ENCODE measurements at regions not wholly inside any gene's neighbourhood (a gene's known extent, or its start where the extent isn't known, plus 50 kb on each side); places are given as distances from the start of the nearest gene placed in this dataset.
"Not testable (repeated sequence)": the region's sequence is repeated elsewhere in the genome, so short reads cannot be mapped to it uniquely, and the experiment has no call there.

- not testable (repeated sequence) for DNase-seq (ENCODE audit: low read depth)
Measured at GRCh38 chr5:148744380-148744779, 82.0 kb upstream of the ADRB2 start.

DNA sequence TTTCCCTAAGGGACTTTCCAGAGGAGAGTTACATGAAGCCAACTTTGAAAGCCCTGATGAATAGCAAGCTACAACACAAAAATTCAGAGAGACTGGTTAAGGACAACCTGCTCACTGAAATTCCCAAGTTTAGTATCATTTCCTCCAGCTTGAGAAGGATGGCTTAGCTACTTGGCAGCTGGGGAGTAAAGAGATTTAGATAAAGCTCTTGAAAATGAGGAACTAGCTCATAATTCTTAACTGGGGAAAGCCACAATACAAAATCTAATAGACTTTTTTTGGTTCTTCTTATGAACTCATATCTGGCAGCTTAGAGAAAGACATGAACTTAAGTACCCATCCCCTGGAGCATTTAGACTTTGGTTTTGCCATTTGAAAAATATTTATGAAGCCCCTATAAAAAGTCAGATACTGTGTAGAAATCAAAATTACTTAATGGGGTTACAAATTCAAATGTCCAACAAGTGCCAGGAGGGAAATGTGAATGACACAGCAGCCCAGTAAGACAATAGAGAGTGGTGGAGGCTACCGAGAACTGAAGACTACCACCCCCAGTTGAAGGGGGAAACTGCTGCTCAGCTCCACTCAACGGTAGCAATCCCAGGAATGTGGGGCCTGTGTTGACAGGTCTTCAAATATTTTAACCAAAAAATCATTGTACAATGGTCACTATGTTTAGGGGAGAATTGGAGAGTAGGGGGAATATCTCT lies 79.4 kb upstream of the ADRB2 start:
- peak; percentile 28 for DNase-seq (ENCODE audit: low read depth)

DNA sequence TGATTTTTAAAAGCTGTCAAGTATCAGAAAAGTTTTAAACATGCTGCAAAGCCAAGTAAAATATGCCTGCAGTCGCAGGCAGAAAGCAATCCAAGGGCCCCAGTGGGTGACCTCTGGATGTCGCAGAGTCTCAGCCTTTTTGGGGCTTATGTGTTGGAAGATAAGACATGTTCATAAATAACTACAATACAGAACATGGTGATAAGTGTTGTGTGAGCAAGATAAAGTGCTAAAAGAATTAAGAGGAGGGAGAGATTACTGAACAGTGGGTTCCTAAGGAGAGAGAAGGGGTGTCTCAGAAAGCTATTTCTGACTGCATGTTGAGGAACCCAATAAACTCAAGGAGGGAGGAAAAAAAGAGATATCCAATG lies 78.9 kb upstream of the ADRB2 start:
- no peak for DNase-seq (ENCODE audit: low read depth)

GRCh38 chr5:148748702-148749392 lies 77.6 kb upstream of the ADRB2 start:
- DNase-seq (ENCODE audit: low read depth), result no peak

DNA sequence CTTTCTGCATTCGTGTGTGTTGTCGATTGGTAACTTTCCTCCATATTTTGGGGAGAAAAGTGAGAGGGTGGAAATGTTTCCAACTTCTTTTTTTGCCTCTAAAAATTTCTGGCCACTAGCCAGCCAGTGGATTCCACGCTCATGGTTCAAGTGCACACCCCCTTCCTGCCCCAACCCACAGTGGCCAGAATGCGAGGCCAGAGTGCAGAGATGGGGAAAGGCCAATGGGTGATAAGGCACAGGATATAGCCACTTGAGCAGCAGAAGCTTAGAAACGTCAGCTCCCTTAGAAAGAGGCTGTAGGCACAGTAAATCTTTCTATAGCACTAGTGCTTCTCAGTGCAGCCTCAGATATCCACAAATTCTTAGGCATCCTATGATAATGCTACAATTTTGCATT lies 75.8 kb upstream of the ADRB2 start:
- no peak for DNase-seq (ENCODE audit: low read depth)

DNA sequence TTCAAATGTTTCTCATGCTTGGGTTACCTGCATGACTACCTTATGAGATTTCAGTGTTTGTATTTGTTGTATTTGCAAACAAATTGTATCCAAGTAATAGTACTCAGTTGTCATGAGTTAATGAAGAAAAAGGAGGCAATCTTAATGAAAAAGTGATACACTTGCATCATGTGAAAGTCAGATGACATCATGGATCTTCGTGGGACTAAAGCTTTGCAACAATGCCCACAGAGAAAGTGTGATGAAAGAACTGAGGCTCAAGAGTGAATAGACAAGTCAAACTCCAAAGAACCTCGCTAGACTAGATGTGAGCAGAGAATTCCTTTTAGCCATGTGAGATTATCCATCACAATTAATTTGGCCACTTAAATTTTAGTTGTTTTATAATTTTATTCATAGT lies 75.4 kb upstream of the ADRB2 start:
- no peak for DNase-seq (ENCODE audit: low read depth)

DNA sequence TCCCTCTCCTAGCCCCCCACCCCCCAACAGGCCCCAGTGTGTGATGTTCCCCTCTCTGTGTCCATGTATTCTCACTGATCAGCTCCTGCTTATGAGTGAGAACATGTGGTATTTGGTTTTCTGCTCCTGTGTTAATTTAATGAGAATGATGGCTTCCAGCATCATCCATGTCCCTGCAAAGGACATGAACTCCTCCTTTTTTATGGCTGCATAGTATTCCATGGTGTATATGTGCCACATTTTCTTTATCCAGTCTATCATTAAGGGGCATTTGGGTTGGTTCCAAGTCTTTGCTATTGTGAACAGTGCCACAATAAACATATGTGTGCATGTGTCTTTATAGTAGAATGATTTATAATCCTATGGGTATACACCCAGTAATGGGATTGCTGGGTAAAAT lies 74.0 kb upstream of the ADRB2 start:
- not testable (repeated sequence) for DNase-seq (ENCODE audit: low read depth)

GRCh38 chr5:148759101-148759500 lies 67.3 kb upstream of the ADRB2 start:
- DNase-seq (ENCODE audit: low read depth), result no peak

DNA sequence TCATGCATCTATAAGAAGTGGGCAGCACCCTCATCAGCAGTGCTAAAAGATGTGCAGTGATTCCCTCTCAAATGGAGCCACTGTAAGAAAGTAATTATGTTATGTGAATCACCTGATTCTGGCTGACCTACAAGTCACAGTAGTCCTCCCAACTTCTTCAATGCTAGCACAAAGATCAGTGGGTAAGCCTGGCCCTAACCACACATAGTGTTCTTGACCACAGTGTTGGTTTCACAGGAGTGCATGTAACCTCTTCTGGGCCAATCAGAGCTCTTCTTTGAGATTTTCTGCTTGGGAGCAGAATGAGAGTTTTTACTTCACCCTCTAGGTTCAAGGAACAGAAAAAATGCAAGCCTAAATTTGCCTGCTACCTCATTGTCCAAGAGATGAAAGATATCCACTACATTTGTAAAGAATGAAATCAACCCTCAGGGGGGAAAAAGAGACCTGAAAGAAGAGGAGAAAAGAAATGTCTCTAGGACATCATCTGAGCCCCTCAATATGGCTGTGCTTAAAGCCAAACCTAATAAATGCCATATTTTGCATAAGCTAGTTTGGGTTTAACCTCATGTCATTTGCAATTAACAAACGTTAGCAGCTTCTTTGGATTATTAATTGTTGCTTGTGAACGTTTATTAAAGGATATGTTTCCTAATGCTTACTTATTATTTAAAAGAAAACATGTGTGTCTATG lies 65.3 kb upstream of the ADRB2 start:
- peak; percentile 34 for DNase-seq (ENCODE audit: low read depth)

GRCh38 chr5:148763996-148764395 lies 62.4 kb upstream of the ADRB2 start:
- DNase-seq (ENCODE audit: low read depth), result peak; percentile 54

DNA sequence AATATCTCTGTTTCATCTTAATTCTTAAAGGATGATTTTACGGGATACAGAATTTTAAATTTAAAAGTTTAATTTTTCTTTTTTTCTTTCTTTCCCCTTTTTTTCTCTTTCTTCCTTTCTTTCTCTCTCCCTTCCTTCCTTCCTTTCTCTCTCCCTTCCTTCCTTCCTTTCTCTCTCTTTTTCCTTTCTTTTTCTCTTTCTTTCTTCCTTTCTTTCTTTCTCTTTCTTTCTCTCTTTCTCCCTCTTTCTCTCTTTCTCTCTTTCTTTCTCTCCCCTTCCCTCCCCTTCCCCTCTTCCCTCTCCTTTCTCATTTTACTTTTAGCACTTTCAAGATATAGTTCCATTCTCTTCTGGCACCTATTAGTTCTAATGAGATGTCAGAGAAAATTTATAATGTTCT lies 61.4 kb upstream of the ADRB2 start:
- no peak for DNase-seq (ENCODE audit: low read depth)

DNA sequence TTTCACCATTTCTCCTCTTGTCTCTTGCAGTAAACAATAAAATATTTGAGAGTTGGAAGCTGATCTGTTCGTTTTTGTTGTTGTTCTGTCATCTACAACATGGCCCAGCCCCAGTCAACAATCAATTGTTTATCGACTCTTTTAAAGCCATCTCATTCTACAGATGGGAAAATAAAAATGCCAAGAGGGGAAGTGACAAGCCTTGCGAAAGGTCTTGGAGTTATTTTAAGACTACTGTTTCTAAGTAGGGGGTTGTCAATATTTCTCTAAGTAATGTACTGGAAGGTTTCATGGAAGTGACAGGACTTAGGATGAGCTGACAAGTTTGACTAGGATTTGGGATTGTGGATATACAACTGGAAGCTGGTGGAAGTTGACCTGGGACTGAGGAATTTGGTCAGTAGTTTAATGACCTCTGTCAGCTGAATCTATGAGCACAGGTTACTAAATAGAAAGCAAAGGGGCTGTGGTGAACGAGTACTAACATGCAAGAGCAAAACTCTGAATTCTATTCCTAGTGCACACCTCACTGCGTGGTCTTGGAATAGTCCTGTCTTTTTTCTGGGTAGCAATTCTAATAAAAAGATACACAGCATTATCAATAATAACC lies 57.5 kb upstream of the ADRB2 start:
- no peak for DNase-seq (ENCODE audit: low read depth)

- no peak for DNase-seq (ENCODE audit: low read depth)
Measured at GRCh38 chr5:148769941-148770340, 56.5 kb upstream of the ADRB2 start.

- no peak for DNase-seq (ENCODE audit: low read depth)
Measured at GRCh38 chr5:148774313-148774712, 52.1 kb upstream of the ADRB2 start.

DNA sequence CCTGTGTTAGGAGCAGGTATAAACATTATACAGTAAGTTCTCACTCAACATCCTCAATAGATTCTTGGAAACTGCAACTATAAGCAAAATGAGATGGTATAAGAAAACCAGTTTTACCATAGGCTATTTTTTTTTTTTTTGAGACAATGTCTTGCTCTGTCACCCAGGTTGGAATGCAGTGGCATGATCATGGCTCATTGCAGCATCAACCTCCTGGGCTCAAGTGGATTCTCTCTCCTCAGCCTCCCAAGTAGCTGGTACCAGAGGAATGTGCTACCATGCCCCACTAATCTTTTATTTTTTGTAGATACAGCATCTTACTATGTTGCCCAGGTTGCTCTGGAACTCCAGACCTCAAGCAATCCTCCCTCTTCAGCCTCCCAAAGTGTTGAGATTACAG lies 50.1 kb upstream of the ADRB2 start:
- no peak for DNase-seq (ENCODE audit: low read depth)
